VCaP (cell line): ENCODE measurements at regions not wholly inside any gene's neighbourhood (a gene's known extent, or its start where the extent isn't known, plus 50 kb on each side); places are given as distances from the start of the nearest gene placed in this dataset.

Experiments used
- H3K27ac ChIP-seq: fragments of 450-650 bp; 2 replicates; pipeline ENCODE4 v1.5.1; 2017
- TF ChIP-seq, protein P1 (sequence below): fragments of 450-650 bp; conservative IDR thresholded peaks from 2 replicates; pipeline ENCODE4 v1.5.1; 2017; ENCODE audit warnings: mild to moderate bottlenecking, moderate library complexity

DNA sequence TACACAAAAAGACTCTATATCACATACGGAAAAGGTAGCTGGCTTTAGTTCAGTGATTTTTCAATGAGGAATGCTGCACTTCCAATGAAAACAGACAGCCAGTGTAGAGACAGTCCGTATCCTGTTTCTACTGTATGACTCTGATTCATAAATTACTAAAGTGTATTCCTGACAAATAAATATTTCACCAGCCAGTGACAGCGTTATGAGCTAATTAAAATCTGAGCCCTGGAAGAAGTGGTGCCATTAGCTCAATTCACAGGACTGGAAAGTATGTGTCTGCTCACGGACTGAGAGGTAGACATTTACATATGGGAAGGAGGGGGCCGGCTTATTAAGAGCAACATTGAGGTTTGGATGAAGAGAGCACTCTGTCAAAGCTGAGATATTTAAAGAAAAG is 207.9 kb upstream of the RBFOX1 start:
- TF ChIP-seq, protein P1, sequence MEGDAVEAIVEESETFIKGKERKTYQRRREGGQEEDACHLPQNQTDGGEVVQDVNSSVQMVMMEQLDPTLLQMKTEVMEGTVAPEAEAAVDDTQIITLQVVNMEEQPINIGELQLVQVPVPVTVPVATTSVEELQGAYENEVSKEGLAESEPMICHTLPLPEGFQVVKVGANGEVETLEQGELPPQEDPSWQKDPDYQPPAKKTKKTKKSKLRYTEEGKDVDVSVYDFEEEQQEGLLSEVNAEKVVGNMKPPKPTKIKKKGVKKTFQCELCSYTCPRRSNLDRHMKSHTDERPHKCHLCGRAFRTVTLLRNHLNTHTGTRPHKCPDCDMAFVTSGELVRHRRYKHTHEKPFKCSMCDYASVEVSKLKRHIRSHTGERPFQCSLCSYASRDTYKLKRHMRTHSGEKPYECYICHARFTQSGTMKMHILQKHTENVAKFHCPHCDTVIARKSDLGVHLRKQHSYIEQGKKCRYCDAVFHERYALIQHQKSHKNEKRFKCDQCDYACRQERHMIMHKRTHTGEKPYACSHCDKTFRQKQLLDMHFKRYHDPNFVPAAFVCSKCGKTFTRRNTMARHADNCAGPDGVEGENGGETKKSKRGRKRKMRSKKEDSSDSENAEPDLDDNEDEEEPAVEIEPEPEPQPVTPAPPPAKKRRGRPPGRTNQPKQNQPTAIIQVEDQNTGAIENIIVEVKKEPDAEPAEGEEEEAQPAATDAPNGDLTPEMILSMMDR, result no peak
- no peak overlapping the region for H3K27ac ChIP-seq

GRCh38 chr16:7124242-7124641 is 208.4 kb upstream of the RBFOX1 start:
- TF ChIP-seq, protein P1, result no peak
- H3K27ac ChIP-seq, result no peak overlapping the region

GRCh38 chr16:7116734-7117133 is 215.9 kb upstream of the RBFOX1 start:
- TF ChIP-seq, protein P1, result no peak
- H3K27ac ChIP-seq, result no peak overlapping the region

DNA sequence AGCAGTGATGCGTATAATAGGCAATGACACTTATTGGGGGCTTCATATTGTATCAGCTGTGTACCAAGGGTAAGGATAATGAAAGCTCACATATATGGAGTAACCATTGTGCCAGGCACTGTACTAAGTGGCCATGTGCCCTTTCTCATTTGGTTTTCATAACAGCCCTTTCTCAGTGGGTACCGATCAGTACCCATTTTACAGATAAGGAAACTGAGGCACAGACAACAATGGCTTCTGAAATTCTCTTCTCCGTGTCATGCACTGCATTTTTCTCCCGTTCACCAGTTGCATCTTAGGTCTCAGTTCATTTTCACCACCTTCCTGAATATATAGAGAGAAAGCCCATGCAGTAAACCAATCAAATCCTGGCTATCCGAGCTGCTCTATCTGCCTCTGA is 216.7 kb upstream of the RBFOX1 start:
- no peak overlapping the region for H3K27ac ChIP-seq
- TF ChIP-seq, protein P1, result no peak

GRCh38 chr16:7113949-7114348 is 218.7 kb upstream of the RBFOX1 start:
- H3K27ac ChIP-seq, result no peak overlapping the region
- TF ChIP-seq, protein P1, result no peak

GRCh38 chr16:7113395-7113794 is 219.2 kb upstream of the RBFOX1 start:
- H3K27ac ChIP-seq, result no peak overlapping the region
- TF ChIP-seq, protein P1, result no peak

DNA sequence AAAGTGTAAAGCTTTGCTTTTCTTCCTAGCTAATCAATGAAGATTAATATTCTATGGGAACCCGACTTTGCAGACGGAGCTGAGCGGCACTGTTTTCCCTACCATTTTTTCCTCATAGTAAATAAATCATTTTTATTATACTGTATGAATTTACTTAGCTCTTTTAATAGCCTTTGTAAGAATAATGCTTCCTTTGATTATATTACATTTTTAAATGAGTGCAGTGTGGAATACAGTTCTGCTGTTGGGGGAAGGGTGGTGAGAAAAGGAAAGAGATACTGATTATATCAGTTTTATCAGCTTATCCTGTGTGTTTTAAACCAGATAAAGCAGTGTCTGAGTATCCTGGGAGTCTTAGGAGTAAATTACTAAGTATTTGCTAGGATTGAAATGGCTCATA is 221.4 kb upstream of the RBFOX1 start:
- no peak overlapping the region for H3K27ac ChIP-seq
- TF ChIP-seq, protein P1, result no peak

DNA sequence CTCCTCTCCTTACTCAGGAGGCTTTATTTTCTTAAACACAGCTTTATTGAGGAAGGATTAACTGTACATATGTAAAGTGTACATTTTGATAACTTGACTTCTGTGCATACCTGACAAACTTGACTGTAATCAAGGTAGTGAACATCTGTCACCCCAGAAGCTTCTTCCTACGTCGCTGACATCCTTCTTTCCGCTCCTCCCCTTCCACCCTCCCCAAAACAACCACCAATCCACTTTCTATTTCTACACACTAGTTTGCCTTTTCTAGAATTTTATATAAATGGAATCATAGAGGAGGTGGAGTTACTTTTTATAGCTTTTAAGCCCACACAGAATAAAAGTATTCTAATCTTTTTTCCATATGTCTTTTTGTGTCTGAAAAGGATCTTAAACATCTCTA is 225.2 kb upstream of the RBFOX1 start:
- H3K27ac ChIP-seq, result no peak overlapping the region
- TF ChIP-seq, protein P1, result no peak
